GM10266 (cell line): ENCODE measurements at regions not wholly inside any gene's neighbourhood (a gene's known extent, or its start where the extent isn't known, plus 50 kb on each side); places are given as distances from the start of the nearest gene placed in this dataset.
"Not testable (repeated sequence)": the region's sequence is repeated elsewhere in the genome, so short reads cannot be mapped to it uniquely, and the experiment has no call there.

Experiments used
- DNase-seq: peaks from one replicate; pipeline ENCODE4 v3.0.0; 2012; ENCODE audit errors: extremely low spot score
- CTCF ChIP-seq: IDR thresholded peaks from 2 replicates; pipeline ENCODE4 v1.5.1; 2012; ENCODE audit warnings: mild to moderate bottlenecking, low read depth; ENCODE audit not compliant: control insufficient read depth, insufficient read depth; ENCODE audit errors: missing control alignments

GRCh38 chr1:90826024-90826423, 108.9 kb upstream of the BARHL2 start:
- no peak for TF ChIP-seq CTCF
- no peak for DNase-seq

GRCh38 chr1:90824551-90824950, 107.4 kb upstream of the BARHL2 start:
- no peak for DNase-seq
- TF ChIP-seq CTCF: no peak

- no peak for TF ChIP-seq CTCF
- no peak for DNase-seq
These were observed 106.6 kb upstream of the BARHL2 start for GRCh38 chr1:90823686-90824085.

- TF ChIP-seq CTCF: no peak
- no peak for DNase-seq
These were observed 104.8 kb upstream of the BARHL2 start for GRCh38 chr1:90821788-90822359.

GRCh38 chr1:90821152-90821787, 104.2 kb upstream of the BARHL2 start:
- no peak for DNase-seq
- no peak for TF ChIP-seq CTCF

GRCh38 chr1:90820745-90821144, 103.6 kb upstream of the BARHL2 start:
- no peak for TF ChIP-seq CTCF

GRCh38 chr1:90817399-90817798, 100.3 kb upstream of the BARHL2 start:
- TF ChIP-seq CTCF: no peak
- no peak for DNase-seq

More at GRCh38 chr1:90820745-90821144, 103.6 kb upstream of the BARHL2 start:
- DNase-seq: no peak

GRCh38 chr1:90812237-90812636, 95.1 kb upstream of the BARHL2 start:
- DNase-seq: not testable (repeated sequence)

GRCh38 chr1:90811444-90811950, 94.4 kb upstream of the BARHL2 start:
- not testable (repeated sequence) for DNase-seq
